GM06990 (cell line): ENCODE measurements at regions not wholly inside any gene's neighbourhood (a gene's known extent, or its start where the extent isn't known, plus 50 kb on each side); places are given as distances from the start of the nearest gene placed in this dataset.

Experiments used
- DNase-seq: peaks from one replicate; pipeline ENCODE4 v3.0.0-alpha.2; 2011; ENCODE audit not compliant: insufficient read length; ENCODE audit errors: extremely low read depth
- H3K27me3 ChIP-seq: replicated peaks from 2 replicates; pipeline ENCODE4 v1.6.0; 2011; ENCODE audit warnings: low read length; ENCODE audit not compliant: control insufficient read depth, insufficient read depth
- H3K36me3 ChIP-seq: 2 replicates; pipeline ENCODE4 v1.5.1; 2011; ENCODE audit warnings: low read length; ENCODE audit not compliant: control insufficient read depth, insufficient read depth
- H3K4me3 ChIP-seq: replicated peaks from 2 replicates; pipeline ENCODE4 v1.5.1; 2011; ENCODE audit warnings: low read depth, mild to moderate bottlenecking, control low read depth, low read length
- TF ChIP-seq, protein P1 (sequence below): IDR thresholded peaks from 2 replicates; pipeline ENCODE4 v1.5.1; 2011; ENCODE audit warnings: low read length, control low read depth, mild to moderate bottlenecking, inconsistent platforms; ENCODE audit not compliant: insufficient read depth, poor library complexity, severe bottlenecking

GRCh38 chr1:223472057-223472456, 78.8 kb downstream of the CCDC185 start:
- DNase-seq, result no peak
- no peak overlapping the region for H3K4me3 ChIP-seq
- TF ChIP-seq, protein P1, sequence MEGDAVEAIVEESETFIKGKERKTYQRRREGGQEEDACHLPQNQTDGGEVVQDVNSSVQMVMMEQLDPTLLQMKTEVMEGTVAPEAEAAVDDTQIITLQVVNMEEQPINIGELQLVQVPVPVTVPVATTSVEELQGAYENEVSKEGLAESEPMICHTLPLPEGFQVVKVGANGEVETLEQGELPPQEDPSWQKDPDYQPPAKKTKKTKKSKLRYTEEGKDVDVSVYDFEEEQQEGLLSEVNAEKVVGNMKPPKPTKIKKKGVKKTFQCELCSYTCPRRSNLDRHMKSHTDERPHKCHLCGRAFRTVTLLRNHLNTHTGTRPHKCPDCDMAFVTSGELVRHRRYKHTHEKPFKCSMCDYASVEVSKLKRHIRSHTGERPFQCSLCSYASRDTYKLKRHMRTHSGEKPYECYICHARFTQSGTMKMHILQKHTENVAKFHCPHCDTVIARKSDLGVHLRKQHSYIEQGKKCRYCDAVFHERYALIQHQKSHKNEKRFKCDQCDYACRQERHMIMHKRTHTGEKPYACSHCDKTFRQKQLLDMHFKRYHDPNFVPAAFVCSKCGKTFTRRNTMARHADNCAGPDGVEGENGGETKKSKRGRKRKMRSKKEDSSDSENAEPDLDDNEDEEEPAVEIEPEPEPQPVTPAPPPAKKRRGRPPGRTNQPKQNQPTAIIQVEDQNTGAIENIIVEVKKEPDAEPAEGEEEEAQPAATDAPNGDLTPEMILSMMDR, result no peak
- no peaks in the 10 kb centered on the region; the same call in none of the 2 replicates for H3K27me3 ChIP-seq
- H3K36me3 ChIP-seq, result no peaks in the 10 kb centered on the region

- TF ChIP-seq, protein P1, result no peak
- Histone ChIP-seq H3K4me3 (no peak overlapping the region), H3K36me3 (no peaks in the 10 kb centered on the region), H3K27me3 (no peaks in the 10 kb centered on the region; the same call in 1 of the 2 replicates)
- no peak for DNase-seq
Measured at GRCh38 chr1:223473601-223474344, 80.6 kb downstream of the CCDC185 start.

DNA sequence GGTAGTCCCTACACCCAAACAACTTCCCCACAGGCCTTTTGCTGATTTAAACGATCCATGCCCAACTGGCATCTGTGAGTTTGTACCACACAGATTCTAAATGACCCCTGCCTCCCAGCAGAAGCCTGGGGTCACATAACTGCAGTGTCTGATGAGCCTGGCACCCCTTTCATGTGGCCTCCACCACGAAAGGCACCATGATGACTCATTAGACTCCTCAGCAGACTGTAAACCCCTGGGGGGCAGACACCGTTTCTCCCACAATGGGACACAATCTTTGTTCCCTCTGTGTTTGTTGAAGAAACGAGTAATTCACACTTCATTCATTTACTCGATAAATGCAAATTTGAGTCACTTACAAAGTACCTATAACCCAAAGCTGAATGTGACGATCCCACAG, 81.6 kb downstream of the CCDC185 start:
- H3K36me3 ChIP-seq, result no peaks in the 10 kb centered on the region
- TF ChIP-seq, protein P1, result no peak
- no peak overlapping the region for H3K4me3 ChIP-seq
- H3K27me3 ChIP-seq, result no peaks in the 10 kb centered on the region; the same call in none of the 2 replicates
- no peak for DNase-seq

- no peak overlapping the region for H3K4me3 ChIP-seq
- H3K27me3 ChIP-seq, result no peaks in the 10 kb centered on the region; the same call in none of the 2 replicates
- DNase-seq, result no peak
- H3K36me3 ChIP-seq, result no peaks in the 10 kb centered on the region
- TF ChIP-seq, protein P1, result no peak
Measured at GRCh38 chr1:223477456-223477855, 84.2 kb downstream of the CCDC185 start.

DNA sequence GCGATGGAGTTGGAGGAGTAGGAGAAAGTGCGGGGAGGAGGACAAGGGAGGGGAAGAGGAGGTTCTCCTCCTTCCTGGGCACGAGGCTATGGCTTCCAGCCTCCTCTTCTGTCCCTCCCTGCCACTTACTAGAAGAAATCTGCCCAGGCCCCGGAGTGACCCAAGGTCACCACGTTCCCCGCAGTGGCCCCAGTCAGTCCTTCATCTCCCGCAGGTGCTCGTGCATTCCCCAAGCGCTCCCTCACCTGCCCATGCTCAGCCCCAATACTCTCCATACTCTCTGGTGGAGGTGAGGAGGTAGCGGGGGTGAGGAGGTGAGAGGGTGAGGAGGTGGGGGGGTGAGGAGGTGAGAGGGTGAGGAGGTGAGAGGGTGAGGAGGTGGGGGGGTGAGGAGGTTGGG, 85.4 kb downstream of the CCDC185 start:
- Histone ChIP-seq H3K4me3 (no peak overlapping the region), H3K27me3 (no peaks in the 10 kb centered on the region; the same call in none of the 2 replicates), H3K36me3 (no peaks in the 10 kb centered on the region)
- TF ChIP-seq, protein P1, result no peak
- DNase-seq, result no peak

GRCh38 chr1:223479261-223479660, 86.0 kb downstream of the CCDC185 start:
- H3K4me3 ChIP-seq, result no peak overlapping the region
- no peaks in the 10 kb centered on the region for H3K36me3 ChIP-seq
- no peak for DNase-seq
- no peaks in the 10 kb centered on the region; the same call in none of the 2 replicates for H3K27me3 ChIP-seq
- TF ChIP-seq, protein P1, result no peak
